ENCODE measurements at regions not wholly inside any gene's neighbourhood (a gene's known extent, or its start where the extent isn't known, plus 50 kb on each side); places are given as distances from the start of the nearest gene placed in this dataset.

DNA sequence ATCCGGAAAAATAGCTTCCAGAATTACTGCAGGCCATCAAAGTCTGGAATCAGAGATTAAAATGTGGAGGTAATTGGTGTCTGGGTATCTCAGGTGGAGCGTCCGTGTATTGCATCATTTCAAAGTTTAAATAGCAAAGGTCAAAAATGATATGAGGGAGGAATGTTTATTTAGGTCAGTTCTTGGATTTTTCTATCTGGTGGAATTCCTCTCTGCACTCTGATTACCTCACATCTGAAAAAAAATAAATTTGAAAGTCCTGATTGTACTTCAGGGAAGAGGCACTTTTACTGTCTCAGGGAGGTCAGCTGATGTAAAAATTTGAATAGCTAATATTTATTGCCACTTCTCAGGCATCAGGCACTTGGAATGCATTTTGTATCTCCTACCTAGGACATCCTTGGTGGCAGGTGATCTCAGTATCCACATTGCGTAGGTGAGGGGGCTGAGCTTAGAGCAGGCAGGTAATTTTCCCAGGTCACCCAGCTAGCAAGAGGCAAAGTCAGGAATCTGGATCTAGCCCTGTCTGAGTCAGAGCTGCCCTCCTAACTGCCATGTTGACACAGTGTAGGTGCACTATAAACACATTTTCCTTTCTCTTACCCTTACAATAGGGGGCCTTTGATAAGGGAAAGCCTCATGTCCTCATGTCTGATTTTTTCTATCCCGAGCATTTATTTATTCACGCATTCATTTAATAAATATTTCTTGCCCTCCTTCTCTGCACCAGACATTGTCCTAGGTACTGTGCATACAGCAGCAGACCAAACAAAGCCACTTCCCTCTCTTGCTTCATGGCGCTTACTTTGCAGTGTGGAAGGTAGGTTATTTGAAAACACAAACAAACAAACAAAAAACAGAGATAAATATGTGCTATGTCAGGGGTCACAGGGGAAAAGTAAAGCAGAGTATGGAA is 454.3 kb downstream of the HAPSTR1 start:
- no peaks in the 10 kb centered on the region for H3K27me3 Mint-ChIP-seq
- DNase-seq (no peak), ATAC-seq (replicated peaks) (no peak)
- H3K4me3 Mint-ChIP-seq = no peak overlapping the region
- H3K4me1 Mint-ChIP-seq (ENCODE audit: low read depth in 2 of 2) = no peaks in the 10 kb centered on the region
- no peak overlapping the region for H3K27ac Mint-ChIP-seq
- peaks cover 0 to 9% of the 10 kb centered on the region in 2 donors for H3K9me3 Mint-ChIP-seq
- H3K36me3 Mint-ChIP-seq (ENCODE audit: insufficient read depth) = no peaks in the 10 kb centered on the region

- no peak for ATAC-seq (replicated peaks)
- Mint-ChIP-seq H3K36me3 (ENCODE audit: insufficient read depth) (no peaks in the 10 kb centered on the region), H3K27ac (no peak overlapping the region), H3K27me3 (no peaks in the 10 kb centered on the region), H3K4me3 (no peak overlapping the region), H3K9me3 (peaks cover 0 to 12% of the 10 kb centered on the region in 2 donors), H3K4me1 (ENCODE audit: low read depth in 2 of 2) (no peaks in the 10 kb centered on the region)
- no peak for DNase-seq
These were observed 455.0 kb downstream of the HAPSTR1 start for GRCh38 chr16:9546438-9546786.

GRCh38 chr16:9549487-9549886 is 458.0 kb downstream of the HAPSTR1 start:
- H3K9me3 Mint-ChIP-seq = peaks cover 0 to 15% of the 10 kb centered on the region in 2 donors
- no peaks in the 10 kb centered on the region for H3K36me3 Mint-ChIP-seq (ENCODE audit: insufficient read depth)
- no peak for DNase-seq
- no peaks in the 10 kb centered on the region for H3K4me1 Mint-ChIP-seq (ENCODE audit: low read depth in 2 of 2)
- H3K27me3 Mint-ChIP-seq = no peaks in the 10 kb centered on the region
- H3K4me3 Mint-ChIP-seq = no peak overlapping the region
- ATAC-seq (replicated peaks) = no peak
- no peak overlapping the region for H3K27ac Mint-ChIP-seq

DNA sequence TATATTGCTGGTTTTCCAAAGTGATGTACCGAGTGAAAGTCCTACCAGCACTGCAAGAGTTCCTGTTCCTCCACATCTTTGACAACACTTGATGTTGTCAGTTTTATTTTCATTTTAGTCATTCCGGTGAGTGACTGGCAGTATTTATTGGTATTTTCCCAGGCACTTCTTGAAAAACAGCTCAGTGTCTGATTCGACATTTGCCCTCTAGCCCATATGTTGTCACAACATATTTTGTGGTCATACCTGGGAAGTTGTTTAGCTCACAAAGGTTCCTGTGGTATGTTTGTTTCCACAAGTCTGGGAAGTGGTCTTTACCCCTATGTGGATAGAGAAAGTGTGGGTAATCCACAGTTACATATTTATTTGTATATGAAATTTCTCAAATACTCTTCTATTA is 463.6 kb downstream of the HAPSTR1 start:
- no peak overlapping the region for H3K4me3 Mint-ChIP-seq
- peaks cover under 1 to 6% of the 10 kb centered on the region in 2 donors for H3K9me3 Mint-ChIP-seq
- H3K27ac Mint-ChIP-seq = no peak overlapping the region
- H3K36me3 Mint-ChIP-seq (ENCODE audit: insufficient read depth) = no peaks in the 10 kb centered on the region
- DNase-seq (no peak), ATAC-seq (replicated peaks) (no peak)
- no peaks in the 10 kb centered on the region for H3K4me1 Mint-ChIP-seq (ENCODE audit: low read depth in 2 of 2)
- H3K27me3 Mint-ChIP-seq = no peaks in the 10 kb centered on the region

GRCh38 chr16:9556949-9557665 is 465.7 kb downstream of the HAPSTR1 start:
- H3K27ac Mint-ChIP-seq = no peak overlapping the region
- no peaks in the 10 kb centered on the region for H3K36me3 Mint-ChIP-seq (ENCODE audit: insufficient read depth)
- no peaks in the 10 kb centered on the region for H3K27me3 Mint-ChIP-seq
- H3K4me1 Mint-ChIP-seq (ENCODE audit: low read depth in 2 of 2) = no peaks in the 10 kb centered on the region
- DNase-seq (no peak), ATAC-seq (replicated peaks) (no peak)
- H3K4me3 Mint-ChIP-seq = no peak overlapping the region
- peaks cover 5 to 10% of the 10 kb centered on the region in 2 donors for H3K9me3 Mint-ChIP-seq

GRCh38 chr16:9557713-9558112 is 466.3 kb downstream of the HAPSTR1 start:
- Mint-ChIP-seq H3K4me3 (no peak overlapping the region), H3K27ac (no peak overlapping the region), H3K36me3 (ENCODE audit: insufficient read depth) (no peaks in the 10 kb centered on the region), H3K27me3 (no peaks in the 10 kb centered on the region), H3K4me1 (ENCODE audit: low read depth in 2 of 2) (no peaks in the 10 kb centered on the region), H3K9me3 (peaks cover 5 to 10% of the 10 kb centered on the region in 2 donors)
- ATAC-seq (replicated peaks) = no peak
- no peak for DNase-seq

- no peak for ATAC-seq (replicated peaks)
- no peak overlapping the region for H3K27ac Mint-ChIP-seq
These were observed 474.7 kb downstream of the HAPSTR1 start for GRCh38 chr16:9566099-9566498.

DNA sequence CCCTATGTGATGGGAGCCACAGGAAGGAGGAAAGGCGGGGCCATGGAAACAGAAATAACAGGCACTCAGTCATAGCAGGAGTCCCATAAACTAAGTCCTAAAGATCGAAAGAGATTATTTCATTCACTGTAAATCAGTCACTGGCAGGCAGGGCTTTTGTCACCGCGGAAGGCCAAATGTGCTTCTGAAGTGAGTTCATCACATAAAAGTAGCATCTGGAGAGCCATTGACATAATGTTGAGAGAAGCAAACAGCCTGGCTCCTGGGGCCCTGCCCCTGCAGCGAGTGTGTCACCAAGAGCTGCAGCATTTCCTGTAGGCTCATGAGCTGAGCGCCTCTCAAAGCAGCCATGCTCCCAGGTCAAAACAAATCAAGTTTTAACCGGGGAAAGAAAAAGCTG is 476.2 kb downstream of the HAPSTR1 start:
- Mint-ChIP-seq H3K4me3 (no peak overlapping the region), H3K9me3 (peaks cover 0 to 3% of the 10 kb centered on the region in 2 donors), H3K4me1 (ENCODE audit: low read depth in 2 of 2) (no peaks in the 10 kb centered on the region), H3K27me3 (no peaks in the 10 kb centered on the region), H3K36me3 (ENCODE audit: insufficient read depth) (peaks cover 4% of the 10 kb centered on the region), H3K27ac (no peak overlapping the region)
- DNase-seq = no peak
- no peak for ATAC-seq (replicated peaks)

More at GRCh38 chr16:9566099-9566498, 474.7 kb downstream of the HAPSTR1 start:
- peaks cover 4% of the 10 kb centered on the region for H3K36me3 Mint-ChIP-seq (ENCODE audit: insufficient read depth)
- H3K27me3 Mint-ChIP-seq = no peaks in the 10 kb centered on the region
- peaks cover 4 to 5% of the 10 kb centered on the region in 2 donors for H3K9me3 Mint-ChIP-seq
- H3K4me1 Mint-ChIP-seq (ENCODE audit: low read depth in 2 of 2) = no peaks in the 10 kb centered on the region
- H3K4me3 Mint-ChIP-seq = no peak overlapping the region
- no peak for DNase-seq

- DNase-seq (no peak), ATAC-seq (replicated peaks) (no peak)
- no peaks in the 10 kb centered on the region for H3K27me3 Mint-ChIP-seq
- no peak overlapping the region for H3K4me3 Mint-ChIP-seq
- H3K9me3 Mint-ChIP-seq = peaks cover 0 to 3% of the 10 kb centered on the region in 2 donors
- peaks cover 4% of the 10 kb centered on the region for H3K36me3 Mint-ChIP-seq (ENCODE audit: insufficient read depth)
- no peaks in the 10 kb centered on the region for H3K4me1 Mint-ChIP-seq (ENCODE audit: low read depth in 2 of 2)
- H3K27ac Mint-ChIP-seq = no peak overlapping the region
These were observed 476.8 kb downstream of the HAPSTR1 start for GRCh38 chr16:9568261-9568660.

DNA sequence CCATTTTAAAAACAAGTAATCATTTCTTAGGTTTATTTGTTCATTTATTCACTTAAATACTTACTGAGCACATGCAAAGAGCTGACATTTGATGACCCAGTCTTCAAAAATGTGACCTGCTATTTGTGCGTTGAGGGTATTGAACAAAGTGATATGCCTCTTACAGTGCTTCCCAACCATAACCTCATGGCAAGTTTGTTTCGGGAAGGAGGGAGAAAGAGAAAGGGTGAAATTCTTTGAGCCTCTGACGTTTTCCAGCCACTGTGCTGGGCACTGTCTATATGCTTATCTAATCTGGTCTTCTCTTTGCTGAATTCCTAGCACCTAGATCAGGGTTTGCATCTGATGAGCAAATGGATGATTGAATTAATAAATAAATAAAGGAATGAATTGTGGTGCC is 479.1 kb downstream of the HAPSTR1 start:
- Mint-ChIP-seq H3K4me3 (no peak overlapping the region), H3K27me3 (no peaks in the 10 kb centered on the region), H3K9me3 (peaks cover 0 to 3% of the 10 kb centered on the region in 2 donors), H3K4me1 (ENCODE audit: low read depth in 2 of 2) (no peaks in the 10 kb centered on the region), H3K27ac (no peak overlapping the region), H3K36me3 (ENCODE audit: insufficient read depth) (peaks cover 4% of the 10 kb centered on the region)
- DNase-seq (no peak), ATAC-seq (replicated peaks) (no peak)

GRCh38 chr16:9578459-9578858 is 487.0 kb downstream of the HAPSTR1 start:
- Mint-ChIP-seq H3K27ac (no peak overlapping the region), H3K4me3 (no peak overlapping the region), H3K9me3 (peaks cover 6 to 12% of the 10 kb centered on the region in 2 donors), H3K36me3 (ENCODE audit: insufficient read depth) (no peaks in the 10 kb centered on the region), H3K4me1 (ENCODE audit: low read depth in 2 of 2) (no peaks in the 10 kb centered on the region), H3K27me3 (no peaks in the 10 kb centered on the region)
- DNase-seq (no peak), ATAC-seq (replicated peaks) (no peak)

DNA sequence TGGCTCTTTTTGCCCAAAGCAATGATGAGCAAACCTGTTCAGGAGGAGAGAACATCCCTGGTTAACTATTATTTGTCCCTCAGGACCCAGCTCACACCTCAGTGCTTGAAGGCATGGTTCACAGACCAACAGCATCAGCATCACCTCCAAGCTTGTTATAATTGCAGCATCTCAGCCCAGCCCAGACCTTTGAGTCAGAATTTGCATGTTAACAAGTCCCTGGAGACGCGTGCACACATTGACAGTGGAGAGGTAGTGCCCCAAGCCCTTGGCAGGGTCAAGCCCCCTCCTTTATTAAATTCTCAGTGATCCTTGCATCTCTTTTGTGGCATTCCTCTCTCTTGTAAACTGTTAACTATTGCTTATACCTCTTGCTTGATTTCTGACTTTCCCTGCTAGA is 488.6 kb downstream of the HAPSTR1 start:
- Mint-ChIP-seq H3K27ac (no peak overlapping the region), H3K36me3 (ENCODE audit: insufficient read depth) (no peaks in the 10 kb centered on the region), H3K4me1 (ENCODE audit: low read depth in 2 of 2) (no peaks in the 10 kb centered on the region), H3K4me3 (no peak overlapping the region), H3K9me3 (peaks cover 6 to 17% of the 10 kb centered on the region in 2 donors), H3K27me3 (no peaks in the 10 kb centered on the region)
- DNase-seq = no peak
- no peak for ATAC-seq (replicated peaks)

DNA sequence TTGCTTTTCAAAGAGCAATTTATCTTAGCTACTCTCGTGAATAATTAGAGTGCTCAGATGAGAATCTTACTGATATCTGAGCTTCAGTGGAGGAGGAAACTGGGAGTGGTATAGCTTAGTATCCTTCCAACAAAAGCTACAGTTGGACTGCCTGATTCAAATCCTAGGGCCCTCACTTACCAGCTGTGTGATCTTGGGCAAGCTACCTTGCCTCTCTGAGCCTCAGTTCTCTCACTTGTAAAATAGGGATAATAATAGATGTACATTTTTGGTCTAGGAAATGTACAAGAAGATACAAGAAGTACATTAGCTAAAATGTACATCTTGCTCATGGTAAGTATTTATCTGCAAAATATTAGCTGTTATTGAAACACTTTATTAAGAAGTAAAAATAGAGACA is 502.0 kb downstream of the HAPSTR1 start:
- H3K4me3 Mint-ChIP-seq = no peak overlapping the region
- DNase-seq (no peak), ATAC-seq (replicated peaks) (no peak)
- no peaks in the 10 kb centered on the region for H3K27me3 Mint-ChIP-seq
- peaks cover 0 to 16% of the 10 kb centered on the region in 2 donors for H3K9me3 Mint-ChIP-seq
- H3K27ac Mint-ChIP-seq = no peak overlapping the region
- H3K4me1 Mint-ChIP-seq (ENCODE audit: low read depth in 2 of 2) = no peaks in the 10 kb centered on the region
- H3K36me3 Mint-ChIP-seq (ENCODE audit: insufficient read depth) = no peaks in the 10 kb centered on the region

- no peak for DNase-seq
- no peaks in the 10 kb centered on the region for H3K4me1 Mint-ChIP-seq (ENCODE audit: low read depth in 2 of 2)
- no peak overlapping the region for H3K4me3 Mint-ChIP-seq
- no peaks in the 10 kb centered on the region for H3K36me3 Mint-ChIP-seq (ENCODE audit: insufficient read depth)
- ATAC-seq (replicated peaks) = no peak
- no peak overlapping the region for H3K27ac Mint-ChIP-seq
- H3K9me3 Mint-ChIP-seq = peaks cover 0 to 16% of the 10 kb centered on the region in 2 donors
- no peaks in the 10 kb centered on the region for H3K27me3 Mint-ChIP-seq
These were observed 502.6 kb downstream of the HAPSTR1 start for GRCh38 chr16:9594047-9594446.
